Ishikawa (cell line): ENCODE measurements at regions not wholly inside any gene's neighbourhood (a gene's known extent, or its start where the extent isn't known, plus 50 kb on each side); places are given as distances from the start of the nearest gene placed in this dataset.

Experiments used
- CEBPB ChIP-seq: IDR thresholded peaks from 2 replicates; pipeline ENCODE4 v1.6.1; 2012
- CREB1 ChIP-seq: IDR thresholded peaks from 2 replicates; pipeline ENCODE4 v1.6.1; 2012; ENCODE audit warnings: low read depth
- EGR1 ChIP-seq: IDR thresholded peaks from 2 replicates; pipeline ENCODE4 v1.6.1; 2012
- EP300 ChIP-seq: IDR thresholded peaks from 2 replicates; pipeline ENCODE4 v1.6.1; 2012; ENCODE audit warnings: borderline replicate concordance
- FOXM1 ChIP-seq: IDR thresholded peaks from 2 replicates; pipeline ENCODE4 v1.6.1; 2012; ENCODE audit warnings: low read depth, borderline replicate concordance
- NFIC ChIP-seq: IDR thresholded peaks from 2 replicates; pipeline ENCODE4 v1.6.1; 2012
- RAD21 ChIP-seq: IDR thresholded peaks from 2 replicates; pipeline ENCODE4 v1.6.1; 2012; ENCODE audit warnings: low read depth
- TAF1 ChIP-seq: IDR thresholded peaks from 2 replicates; pipeline ENCODE4 v1.6.1; 2012; ENCODE audit warnings: low read depth, mild to moderate bottlenecking
- TCF12 ChIP-seq: IDR thresholded peaks from 2 replicates; pipeline ENCODE4 v1.6.1; 2012; ENCODE audit warnings: low read depth
- TEAD4 ChIP-seq: IDR thresholded peaks from 2 replicates; pipeline ENCODE4 v1.6.1; 2012
- YY1 ChIP-seq: IDR thresholded peaks from 2 replicates; pipeline ENCODE4 v1.6.1; 2012; ENCODE audit warnings: low read depth
- ZBTB7A ChIP-seq: IDR thresholded peaks from 2 replicates; pipeline ENCODE4 v1.6.1; 2012; ENCODE audit warnings: low read depth
- TF ChIP-seq, protein P1 (sequence below): IDR thresholded peaks from 2 replicates; pipeline ENCODE4 v1.6.1; 2012
- TF ChIP-seq, protein P2 (sequence below): IDR thresholded peaks from 2 replicates; pipeline ENCODE4 v1.6.1; 2012; ENCODE audit warnings: low read depth, mild to moderate bottlenecking
- TF ChIP-seq, protein P3 (sequence below): IDR thresholded peaks from 2 replicates; pipeline ENCODE4 v1.6.1; 2012

DNA sequence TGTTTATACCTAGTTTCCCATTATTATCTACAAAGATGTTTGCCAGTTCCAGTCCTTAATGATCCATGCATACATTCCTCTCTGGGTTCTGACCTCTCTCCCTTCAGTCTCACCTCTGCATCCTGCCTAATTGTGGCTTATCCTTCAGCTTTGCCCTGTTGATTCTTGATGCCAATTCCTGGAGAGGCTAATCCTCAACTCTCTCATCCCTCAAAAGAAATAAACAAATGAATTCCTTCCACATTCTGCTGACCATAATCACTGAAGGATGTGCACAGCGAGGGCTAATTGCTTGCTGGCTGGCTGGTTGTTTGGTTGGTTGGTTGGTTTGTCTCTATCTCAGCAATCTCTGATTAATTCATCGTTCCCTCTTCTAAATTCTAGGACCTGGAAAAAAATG, 113.8 kb downstream of the IRS2 start:
- TF ChIP-seq RAD21 (no peak), EP300 (no peak), CEBPB (no peak), TCF12 (no peak), TEAD4 (no peak), EGR1 (no peak), NFIC (no peak), YY1 (no peak), ZBTB7A (no peak), FOXM1 (no peak), TAF1 (no peak)
- TF ChIP-seq, protein P1, sequence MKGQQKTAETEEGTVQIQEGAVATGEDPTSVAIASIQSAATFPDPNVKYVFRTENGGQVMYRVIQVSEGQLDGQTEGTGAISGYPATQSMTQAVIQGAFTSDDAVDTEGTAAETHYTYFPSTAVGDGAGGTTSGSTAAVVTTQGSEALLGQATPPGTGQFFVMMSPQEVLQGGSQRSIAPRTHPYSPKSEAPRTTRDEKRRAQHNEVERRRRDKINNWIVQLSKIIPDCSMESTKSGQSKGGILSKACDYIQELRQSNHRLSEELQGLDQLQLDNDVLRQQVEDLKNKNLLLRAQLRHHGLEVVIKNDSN, result no peak
- TF ChIP-seq, protein P2, sequence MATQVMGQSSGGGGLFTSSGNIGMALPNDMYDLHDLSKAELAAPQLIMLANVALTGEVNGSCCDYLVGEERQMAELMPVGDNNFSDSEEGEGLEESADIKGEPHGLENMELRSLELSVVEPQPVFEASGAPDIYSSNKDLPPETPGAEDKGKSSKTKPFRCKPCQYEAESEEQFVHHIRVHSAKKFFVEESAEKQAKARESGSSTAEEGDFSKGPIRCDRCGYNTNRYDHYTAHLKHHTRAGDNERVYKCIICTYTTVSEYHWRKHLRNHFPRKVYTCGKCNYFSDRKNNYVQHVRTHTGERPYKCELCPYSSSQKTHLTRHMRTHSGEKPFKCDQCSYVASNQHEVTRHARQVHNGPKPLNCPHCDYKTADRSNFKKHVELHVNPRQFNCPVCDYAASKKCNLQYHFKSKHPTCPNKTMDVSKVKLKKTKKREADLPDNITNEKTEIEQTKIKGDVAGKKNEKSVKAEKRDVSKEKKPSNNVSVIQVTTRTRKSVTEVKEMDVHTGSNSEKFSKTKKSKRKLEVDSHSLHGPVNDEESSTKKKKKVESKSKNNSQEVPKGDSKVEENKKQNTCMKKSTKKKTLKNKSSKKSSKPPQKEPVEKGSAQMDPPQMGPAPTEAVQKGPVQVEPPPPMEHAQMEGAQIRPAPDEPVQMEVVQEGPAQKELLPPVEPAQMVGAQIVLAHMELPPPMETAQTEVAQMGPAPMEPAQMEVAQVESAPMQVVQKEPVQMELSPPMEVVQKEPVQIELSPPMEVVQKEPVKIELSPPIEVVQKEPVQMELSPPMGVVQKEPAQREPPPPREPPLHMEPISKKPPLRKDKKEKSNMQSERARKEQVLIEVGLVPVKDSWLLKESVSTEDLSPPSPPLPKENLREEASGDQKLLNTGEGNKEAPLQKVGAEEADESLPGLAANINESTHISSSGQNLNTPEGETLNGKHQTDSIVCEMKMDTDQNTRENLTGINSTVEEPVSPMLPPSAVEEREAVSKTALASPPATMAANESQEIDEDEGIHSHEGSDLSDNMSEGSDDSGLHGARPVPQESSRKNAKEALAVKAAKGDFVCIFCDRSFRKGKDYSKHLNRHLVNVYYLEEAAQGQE, result no peak
- TF ChIP-seq, protein P3, sequence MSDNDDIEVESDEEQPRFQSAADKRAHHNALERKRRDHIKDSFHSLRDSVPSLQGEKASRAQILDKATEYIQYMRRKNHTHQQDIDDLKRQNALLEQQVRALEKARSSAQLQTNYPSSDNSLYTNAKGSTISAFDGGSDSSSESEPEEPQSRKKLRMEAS, result no peak

DNA sequence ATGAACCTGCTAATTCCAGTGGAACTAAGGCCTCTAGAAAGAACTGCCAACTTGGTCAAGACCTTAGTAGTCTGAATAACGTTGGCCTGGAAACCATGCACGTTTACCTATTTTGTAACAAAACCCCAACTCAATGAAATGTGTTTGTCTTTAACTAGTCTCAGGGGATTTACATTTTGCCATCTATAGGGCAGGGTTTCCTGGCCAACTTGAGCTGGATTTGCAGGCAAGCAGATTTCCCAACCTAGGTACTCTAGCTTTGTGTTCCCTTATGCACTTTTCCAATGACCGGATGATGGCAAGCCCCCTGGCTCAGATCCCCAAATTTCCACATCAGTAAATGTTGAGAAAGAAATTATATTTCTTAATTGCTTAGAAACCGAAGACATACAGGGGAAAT, 114.5 kb downstream of the IRS2 start:
- TF ChIP-seq ZBTB7A, result no peak

DNA sequence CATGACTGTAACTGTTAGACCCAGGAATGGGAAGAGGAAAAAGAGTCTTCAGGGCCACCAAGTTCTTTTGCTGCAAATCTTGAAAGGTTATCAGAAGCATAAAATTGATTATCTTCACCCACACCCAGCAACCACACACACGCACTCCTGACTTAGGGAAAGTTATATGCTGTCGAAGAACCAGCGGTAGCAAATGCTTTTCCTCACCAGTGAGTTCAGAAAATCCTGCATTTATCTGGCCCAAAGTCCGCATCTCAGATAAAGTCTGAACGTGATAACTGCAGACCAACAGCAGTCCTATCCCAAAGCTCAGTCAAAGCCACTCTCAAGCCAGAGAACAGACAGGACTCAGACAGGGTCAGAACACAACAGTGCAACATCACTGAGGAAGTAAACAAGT, 115.6 kb downstream of the IRS2 start:
- TF ChIP-seq TAF1, result no peak
- TF ChIP-seq EGR1, result no peak
- TF ChIP-seq, protein P3, result no peak

DNA sequence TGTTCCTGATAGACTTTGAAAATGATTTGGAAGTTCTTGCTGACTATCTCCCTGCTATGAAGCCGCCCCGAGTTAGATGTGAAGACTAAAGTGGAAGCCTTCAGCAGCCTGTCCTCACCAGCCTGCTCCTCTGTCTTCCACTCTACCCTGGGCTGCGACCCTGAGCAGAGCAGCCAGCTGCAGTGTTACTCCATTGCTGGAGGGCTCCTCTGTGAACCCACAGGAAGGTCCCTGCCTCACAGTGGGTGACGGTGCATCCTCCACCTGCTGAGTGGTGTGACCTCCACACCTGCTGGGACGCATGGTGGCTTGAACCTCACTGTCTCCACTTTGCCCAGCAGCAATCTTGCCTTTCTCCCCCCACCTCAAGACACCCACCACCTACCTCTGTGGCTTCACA, 116.4 kb downstream of the IRS2 start:
- TF ChIP-seq ZBTB7A (no peak), EP300 (no peak), TEAD4 (no peak), FOXM1 (no peak), EGR1 (no peak), YY1 (no peak), RAD21 (no peak), CEBPB (no peak)
- TF ChIP-seq, protein P1, result no peak

DNA sequence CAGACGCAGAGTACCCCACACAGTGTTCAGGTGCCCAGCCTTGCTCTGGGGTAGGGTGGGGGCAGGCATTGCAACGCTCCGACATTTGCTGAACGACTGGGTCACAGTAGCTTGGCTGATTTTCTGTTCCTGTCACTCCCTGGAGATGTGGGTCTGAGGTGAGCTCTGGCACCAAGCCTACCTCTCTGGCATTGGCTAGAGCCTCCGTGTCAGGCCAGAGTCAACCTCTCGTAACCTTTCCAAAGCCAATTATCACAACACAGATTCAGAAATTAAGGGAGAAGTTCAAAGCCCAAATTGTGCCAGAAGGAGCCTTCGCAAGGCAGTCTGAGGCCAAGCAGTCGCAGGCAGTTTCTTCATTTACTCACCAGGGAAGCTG, 117.2 kb downstream of the IRS2 start:
- TF ChIP-seq TEAD4 (no peak), CEBPB (no peak), EGR1 (no peak), TAF1 (no peak), RAD21 (no peak), EP300 (no peak)
- TF ChIP-seq, protein P3, result no peak

DNA sequence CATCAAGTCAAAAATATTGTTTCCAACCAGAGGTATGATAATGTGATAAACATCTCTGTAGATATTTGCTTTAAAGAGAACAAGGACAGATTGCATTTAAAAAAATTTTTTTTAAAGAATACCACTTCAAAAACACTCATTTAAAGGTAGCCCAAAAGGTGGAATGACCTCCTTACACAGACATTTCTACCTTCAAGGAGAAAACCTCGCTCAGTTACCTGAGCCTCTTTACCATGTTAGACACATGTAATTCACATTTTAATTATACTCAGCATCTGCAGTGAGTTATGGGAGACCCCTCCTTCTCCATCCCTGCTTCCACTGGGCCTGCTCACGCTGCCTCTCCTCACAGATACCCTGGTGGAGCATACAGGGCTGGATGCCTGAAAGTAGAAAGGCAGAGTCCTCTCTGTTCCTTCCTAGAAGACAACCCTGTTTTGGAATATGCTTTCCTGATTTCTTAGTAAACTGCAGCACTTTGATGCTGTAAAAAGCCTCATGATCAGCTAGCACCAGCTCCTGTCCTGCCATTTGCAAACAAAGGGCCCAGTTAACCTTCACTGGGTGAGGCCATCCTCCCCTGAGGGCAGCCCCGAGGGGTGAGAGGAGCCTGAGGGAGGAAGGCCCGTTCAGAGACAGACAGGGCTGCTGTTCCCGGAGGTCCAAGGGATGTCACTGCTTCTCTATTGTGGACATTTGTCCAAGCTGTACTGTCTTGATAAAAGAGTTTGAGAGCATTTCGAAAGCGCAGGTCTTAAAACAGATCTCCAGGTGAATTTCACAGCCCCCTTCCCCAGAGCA, 117.8 kb downstream of the IRS2 start:
- no peak for TF ChIP-seq TEAD4
- TF ChIP-seq, protein P1, result no peak
- TF ChIP-seq TCF12, result no peak
- no peak for TF ChIP-seq CREB1
- TF ChIP-seq RAD21, result no peak
- TF ChIP-seq, protein P2, result no peak
- no peak for TF ChIP-seq YY1
- no peak for TF ChIP-seq EGR1
- no peak for TF ChIP-seq CEBPB
- TF ChIP-seq EP300, result no peak
